HG02870 (cell line): ENCODE measurements at regions not wholly inside any gene's neighbourhood (a gene's known extent, or its start where the extent isn't known, plus 50 kb on each side); places are given as distances from the start of the nearest gene placed in this dataset.
"Not testable (repeated sequence)": the region's sequence is repeated elsewhere in the genome, so short reads cannot be mapped to it uniquely, and the experiment has no call there.

Source experiments
- ATAC-seq: cut with Tn5 transposase; IDR thresholded peaks from one replicate; pipeline ENCODE4 v1.9.1; 2021; ENCODE audit warnings: mild to moderate bottlenecking, moderate library complexity; ENCODE audit not compliant: unreplicated experiment

- no peak for ATAC-seq
These were observed 154.4 kb upstream of the NOCT start for GRCh38 chr4:138861135-138861534.

- not testable (repeated sequence) for ATAC-seq
These were observed 155.2 kb upstream of the NOCT start for GRCh38 chr4:138860357-138860756.

GRCh38 chr4:138859254-138859653 lies 156.3 kb upstream of the NOCT start:
- ATAC-seq, result no peak

GRCh38 chr4:138858419-138858818 lies 157.2 kb upstream of the NOCT start:
- ATAC-seq, result no peak

GRCh38 chr4:138857416-138857815 lies 158.2 kb upstream of the NOCT start:
- ATAC-seq, result no peak

GRCh38 chr4:138852681-138853080 lies 162.9 kb upstream of the NOCT start:
- no peak for ATAC-seq

- ATAC-seq, result no peak
These were observed 163.9 kb upstream of the NOCT start for GRCh38 chr4:138851391-138852335.

- ATAC-seq, result no peak
These were observed 169.9 kb upstream of the NOCT start for GRCh38 chr4:138845664-138846063.

- no peak for ATAC-seq
These were observed 170.5 kb upstream of the NOCT start for GRCh38 chr4:138845054-138845453.

- ATAC-seq, result no peak
These were observed 172.0 kb upstream of the NOCT start for GRCh38 chr4:138843616-138844015.

- no peak for ATAC-seq
These were observed 174.2 kb upstream of the NOCT start for GRCh38 chr4:138841343-138841742.

GRCh38 chr4:138838251-138838650 lies 177.3 kb upstream of the NOCT start:
- no peak for ATAC-seq

GRCh38 chr4:138835832-138836533 lies 179.6 kb upstream of the NOCT start:
- ATAC-seq, result no peak

GRCh38 chr4:138833974-138834373 lies 181.6 kb upstream of the NOCT start:
- ATAC-seq, result no peak

- no peak for ATAC-seq
These were observed 183.0 kb upstream of the NOCT start for GRCh38 chr4:138832563-138832962.

GRCh38 chr4:138831948-138832347 lies 183.6 kb upstream of the NOCT start:
- ATAC-seq, result no peak

- ATAC-seq, result no peak
These were observed 186.7 kb upstream of the NOCT start for GRCh38 chr4:138828926-138829325.

- ATAC-seq, result no peak
These were observed 188.8 kb upstream of the NOCT start for GRCh38 chr4:138826754-138827153.

GRCh38 chr4:138826322-138826721 lies 189.3 kb upstream of the NOCT start:
- no peak for ATAC-seq

- ATAC-seq, result no peak
These were observed 194.2 kb upstream of the NOCT start for GRCh38 chr4:138821331-138821730.

- no peak for ATAC-seq
These were observed 198.7 kb upstream of the NOCT start for GRCh38 chr4:138816875-138817274.

- no peak for ATAC-seq
These were observed 199.8 kb upstream of the NOCT start for GRCh38 chr4:138815811-138816210.
